HepG2 (cell line): ENCODE measurements at regions not wholly inside any gene's neighbourhood (a gene's known extent, or its start where the extent isn't known, plus 50 kb on each side); places are given as distances from the start of the nearest gene placed in this dataset.

Source experiments
- ATAC-seq: fragments of 200-7000 bp; cut with Tn5 transposase; 3 replicates; pipeline ENCODE4 v1.9.1; 2020; ENCODE audit warnings: mild to moderate bottlenecking, moderate library complexity
- BruUV-seq: library from RNA; stranded (reverse); fragments of 400-500 nt; replicated peaks from 2 replicates; lab custom pipeline; 2021; lab: Mats Ljungman, UMichigan
- CTCF ChIA-PET: fragments of 300-600 bp; formaldehyde crosslinking; extraction: SDS; loops from one replicate; lab custom pipeline; 2021; ENCODE audit warnings: low total read pairs, inconsistent platforms, low intra/inter-chr PET ratio; lab: Yijun Ruan, JAX
- POLR2A ChIA-PET: fragments of 350-600 bp; sonication (Branson Sonifier 250); formaldehyde crosslinking; loops from one replicate; lab custom pipeline; 2020; ENCODE audit warnings: antibody characterized with exemption, inconsistent platforms; lab: Yijun Ruan, JAX
- DNase-seq: peaks from one replicate; pipeline ENCODE4 v3.0.0-alpha.2; 2015; ENCODE audit warnings: low spot score
- FAIRE-seq: peaks from 3 replicates; lab custom pipeline; 2011; peaks lifted over from hg19 to GRCh38; lab: Jason Lieb, UNC
- H2AFZ ChIP-seq: one replicate; pipeline ENCODE4 v1.6.1; 2011; ENCODE audit warnings: low read length, inconsistent platforms
- H3K27ac ChIP-seq: fragments of 300-600 bp; 3 replicates; pipeline ENCODE4 v1.8.0; 2011; ENCODE audit warnings: mixed run types, mild to moderate bottlenecking, mixed read lengths, low read length, inconsistent platforms; ENCODE audit not compliant: insufficient read depth; ENCODE audit errors: extremely low read length
- H3K27me3 ChIP-seq, 2 experiments: fragments of 200-600 bp in 1 of 2; 2 replicates in 1 of 2; 3 replicates in 1 of 2; pipeline versions ENCODE4 v1.6.0 to v1.8.0; 2011; ENCODE audit warnings: low read length in 2 of 2, mild to moderate bottlenecking in 2 of 2, moderate library complexity in 2 of 2, inconsistent platforms in 1 of 2; ENCODE audit not compliant: insufficient read depth in 2 of 2, control insufficient read depth in 1 of 2
- H3K36me3 ChIP-seq, 2 experiments: fragments of 200-600 bp in 1 of 2; replicated peaks in 1 of 2; 2 replicates in 1 of 2; 3 replicates in 1 of 2; pipeline versions ENCODE4 v1.5.1 to v1.8.0; 2011; ENCODE audit warnings: low read length in 2 of 2, inconsistent platforms in 1 of 2; ENCODE audit not compliant: insufficient read depth in 2 of 2, control insufficient read depth in 1 of 2
- H3K4me1 ChIP-seq: 2 replicates; pipeline ENCODE4 v1.5.1; 2012; ENCODE audit warnings: low read length, inconsistent platforms; ENCODE audit not compliant: insufficient read depth
- H3K4me2 ChIP-seq: 2 replicates; pipeline ENCODE4 v1.6.0; 2011; ENCODE audit warnings: low read depth, low read length, inconsistent platforms
- H3K4me3 ChIP-seq, 3 experiments: fragments of 200-600 bp in 1 of 3; sonication (generic), shearing (Covaris generic) in 1 of 3; replicated peaks in 1 of 3; 2 replicates each; pipeline ENCODE4 v1.5.1; 2011 to 2016; ENCODE audit warnings: low read length in 3 of 3, inconsistent platforms in 2 of 3, low read depth in 2 of 3, mild to moderate bottlenecking in 2 of 3, control low read depth in 1 of 3, mixed read lengths in 1 of 3; ENCODE audit not compliant: insufficient read depth in 1 of 3
- H3K79me2 ChIP-seq: one replicate; pipeline ENCODE4 v1.6.1; 2011; ENCODE audit warnings: low read length, inconsistent platforms; ENCODE audit not compliant: insufficient read depth
- H3K9ac ChIP-seq: 2 replicates; pipeline ENCODE4 v1.6.0; 2011; ENCODE audit warnings: mild to moderate bottlenecking, low read depth, low read length, inconsistent platforms; ENCODE audit not compliant: insufficient read depth
- H3K9me3 ChIP-seq: 2 replicates; pipeline ENCODE4 v1.5.1; 2012; ENCODE audit warnings: mild to moderate bottlenecking, low read length
- H4K20me1 ChIP-seq: 2 replicates; pipeline ENCODE4 v1.6.0; 2011; ENCODE audit warnings: inconsistent platforms, mild to moderate bottlenecking, low read length, moderate library complexity; ENCODE audit not compliant: insufficient read depth
- BORCS8-MEF2B ChIP-seq: sonication (generic); formaldehyde crosslinking; IDR thresholded peaks from 2 replicates; pipeline ENCODE4 v1.8.0; 2022; ENCODE audit warnings: mild to moderate bottlenecking, missing genetic modification reagents
- FOXO4 ChIP-seq: sonication (generic); formaldehyde crosslinking; conservative IDR thresholded peaks from 2 replicates; pipeline ENCODE4 v1.8.1; 2023; ENCODE audit warnings: missing genetic modification reagents
- GPN1 ChIP-seq: sonication (generic); formaldehyde crosslinking; IDR thresholded peaks from 2 replicates; pipeline ENCODE4 v1.5.1; 2020; ENCODE audit warnings: missing genetic modification reagents, borderline replicate concordance
- KDM2A ChIP-seq: sonication (generic); formaldehyde crosslinking; IDR thresholded peaks from 2 replicates; pipeline ENCODE4 v1.4.0; 2020; ENCODE audit warnings: low read depth, missing genetic modification reagents, borderline replicate concordance
- MLXIP ChIP-seq: sonication (generic); formaldehyde crosslinking; IDR thresholded peaks from 2 replicates; pipeline ENCODE4 v1.9.0; 2021; ENCODE audit warnings: missing genetic modification reagents, borderline replicate concordance
- MTF2 ChIP-seq: sonication (generic); formaldehyde crosslinking; IDR thresholded peaks from 2 replicates; pipeline ENCODE4 v1.5.0; 2020; ENCODE audit warnings: missing genetic modification reagents, borderline replicate concordance
- NFIC ChIP-seq: IDR thresholded peaks from 2 replicates; pipeline ENCODE4 v1.6.1; 2012; ENCODE audit warnings: mild to moderate bottlenecking, low read length, inconsistent platforms
- ONECUT2 ChIP-seq: sonication (generic); formaldehyde crosslinking; IDR thresholded peaks from 2 replicates; pipeline ENCODE4 v1.4.0; 2020; ENCODE audit warnings: missing genetic modification reagents
- PATZ1 ChIP-seq: sonication (generic); formaldehyde crosslinking; IDR thresholded peaks from 2 replicates; pipeline ENCODE4 v1.4.0; 2020; ENCODE audit warnings: missing genetic modification reagents
- SMARCC2 ChIP-seq: fragments of 450-650 bp; IDR thresholded peaks from 2 replicates; pipeline ENCODE4 v1.6.1; 2017; ENCODE audit warnings: antibody characterized with exemption, mild to moderate bottlenecking
- THRA ChIP-seq: sonication (generic); formaldehyde crosslinking; IDR thresholded peaks from 2 replicates; pipeline ENCODE4 v1.4.0; 2020; ENCODE audit warnings: missing genetic modification reagents, borderline replicate concordance
- U2AF1 ChIP-seq: fragments of 200-400 bp; formaldehyde crosslinking; optimal IDR thresholded peaks from 2 replicates; pipeline ENCODE3; 2017; ENCODE audit warnings: mild to moderate bottlenecking, low read depth, low read length
- ZMAT3 ChIP-seq: sonication (generic); formaldehyde crosslinking; conservative IDR thresholded peaks from 2 replicates; pipeline ENCODE4 v1.7.0; 2021; ENCODE audit warnings: missing genetic modification reagents
- ZNF550 ChIP-seq: sonication (generic); formaldehyde crosslinking; IDR thresholded peaks from 2 replicates; pipeline ENCODE4 v1.4.0; 2020; ENCODE audit warnings: mild to moderate bottlenecking, missing genetic modification reagents, borderline replicate concordance
- ZNF672 ChIP-seq: sonication (generic); formaldehyde crosslinking; IDR thresholded peaks from 2 replicates; pipeline ENCODE4 v1.8.1; 2022; ENCODE audit warnings: missing genetic modification reagents
- ZNF883 ChIP-seq: sonication (generic); formaldehyde crosslinking; IDR thresholded peaks from 2 replicates; pipeline ENCODE4 v1.5.1; 2020; ENCODE audit warnings: mild to moderate bottlenecking, missing genetic modification reagents; ENCODE audit errors: not compliant biosample characterization
- WGBS: methylation state at CpG from one replicate; pipeline ENCODE4 v1.1.6; 2017; ENCODE audit warnings: low lambda C conversion rate; 5-methylcytosine and 5-hydroxymethylcytosine counted together
- in situ Hi-C: cut with HindIII; loops from 2 replicates; pipeline ENCODE4 v1.10.0; 2017; ENCODE audit warnings: low pct_unique_long_range_greater_than_20kb; ENCODE audit not compliant: extremely low pct_ligation_motif_present
- intact Hi-C: fragments of 100-400 bp; cut with micrococcal nuclease; formaldehyde crosslinking; loops from one replicate; pipeline ENCODE4 v1.10.0; 2022; ENCODE audit not compliant: unreplicated experiment

GRCh38 chr16:80150978-80151721 lies 389.6 kb upstream of the DYNLRB2 start (continued):
- TF ChIP-seq FOXO4 = no peak

GRCh38 chr16:80148826-80149225 lies 392.0 kb upstream of the DYNLRB2 start:
- no TSS peak for BruUV-seq
- TF ChIP-seq ZNF550 (CRISPR knock-in tag) (no peak), SMARCC2 (no peak), BORCS8-MEF2B (CRISPR knock-in tag) (no peak), ONECUT2 (CRISPR knock-in tag) (no peak), NFIC (no peak), ZMAT3 (no peak), U2AF1 (no peak), GPN1 (CRISPR knock-in tag) (no peak), PATZ1 (CRISPR knock-in tag) (no peak), MLXIP (CRISPR knock-in tag) (no peak), THRA (CRISPR knock-in tag) (no peak), ZNF672 (CRISPR knock-in tag) (no peak), KDM2A (CRISPR knock-in tag) (no peak), MTF2 (CRISPR knock-in tag) (no peak), ZNF883 (no peak)

More at GRCh38 chr16:80148826-80149225, 392.0 kb upstream of the DYNLRB2 start:
- intact Hi-C loops = no loop called here
- DNase-seq (no peak), FAIRE-seq (no peak), ATAC-seq (no peak)
- ChIA-PET POLR2A (no interaction called here), CTCF (no interaction called here)
- no peaks in the 10 kb centered on the region for H4K20me1 ChIP-seq
- H3K79me2 ChIP-seq = no peaks in the 10 kb centered on the region
- peaks cover 7% of the 10 kb centered on the region; the same call in 1 of the 2 replicates for H3K4me1 ChIP-seq
- in situ Hi-C loops = no loop called here
- no peak overlapping the region for H2AFZ ChIP-seq
- H3K27me3 ChIP-seq = no peaks in the 10 kb centered on the region
- no peak overlapping the region for H3K4me2 ChIP-seq
- no peak overlapping the region for H3K4me3 ChIP-seq
- 30% methylated on average over 3 of the region's 3 CpGs for WGBS
- H3K9ac ChIP-seq = no peak overlapping the region
- H3K36me3 ChIP-seq = no peaks in the 10 kb centered on the region
- H3K9me3 ChIP-seq = no peaks in the 10 kb centered on the region
- no peak overlapping the region for H3K27ac ChIP-seq
